GM23338 (cell line): ENCODE measurements at regions not wholly inside any gene's neighbourhood (a gene's known extent, or its start where the extent isn't known, plus 50 kb on each side); places are given as distances from the start of the nearest gene placed in this dataset.

Experiments used
- ATAC-seq: fragments of 200-7000 bp; cut with Tn5 transposase; 3 replicates; pipeline ENCODE4 v1.9.1; 2020
- DNase-seq: peaks from one replicate; pipeline ENCODE4 v3.0.0-alpha.2; 2015; ENCODE audit warnings: low spot score
- H2AFZ ChIP-seq: fragments of 200-600 bp; sonication (generic); 2 replicates; pipeline ENCODE4 v1.8.0; 2016; ENCODE audit warnings: antibody characterized with exemption, mild to moderate bottlenecking, moderate library complexity
- H3F3A ChIP-seq: fragments of 200-600 bp; sonication (generic); replicated peaks from 2 replicates; pipeline ENCODE4 v1.8.0; 2017; ENCODE audit warnings: antibody characterized with exemption, mixed run types, low read depth
- H3K27ac ChIP-seq: fragments of 200-600 bp; sonication (generic); 2 replicates; pipeline ENCODE4 v1.6.1; 2016; ENCODE audit warnings: low read depth
- H3K27me3 ChIP-seq: fragments of 200-600 bp; sonication (generic); 2 replicates; pipeline ENCODE4 v1.8.0; 2016; ENCODE audit warnings: mild to moderate bottlenecking, mixed run types, moderate library complexity; ENCODE audit not compliant: insufficient read depth
- H3K36me3 ChIP-seq: fragments of 200-600 bp; sonication (generic); 2 replicates; pipeline ENCODE4 v1.8.0; 2016; ENCODE audit warnings: mild to moderate bottlenecking; ENCODE audit not compliant: insufficient read depth
- H3K4me1 ChIP-seq: fragments of 200-600 bp; sonication (generic); 2 replicates; pipeline ENCODE4 v1.8.0; 2016; ENCODE audit warnings: mild to moderate bottlenecking, moderate library complexity; ENCODE audit not compliant: insufficient read depth
- H3K4me2 ChIP-seq: fragments of 200-600 bp; sonication (generic); 2 replicates; pipeline ENCODE4 v1.7.1; 2017; ENCODE audit warnings: mixed run types
- H3K4me3 ChIP-seq: fragments of 200-600 bp; sonication (generic); 2 replicates; pipeline ENCODE4 v1.6.1; 2016; ENCODE audit warnings: mixed run types
- H3K79me2 ChIP-seq: fragments of 200-600 bp; sonication (generic); replicated peaks from 2 replicates; pipeline ENCODE4 v1.8.0; 2017; ENCODE audit warnings: mild to moderate bottlenecking; ENCODE audit not compliant: insufficient read depth
- H3K9me2 ChIP-seq: fragments of 200-600 bp; sonication (generic); 2 replicates; pipeline ENCODE4 v1.8.0; 2017; ENCODE audit not compliant: insufficient read depth
- H4K20me1 ChIP-seq: fragments of 200-600 bp; sonication (generic); replicated peaks from 2 replicates; pipeline ENCODE4 v1.8.0; 2017; ENCODE audit warnings: mild to moderate bottlenecking; ENCODE audit not compliant: insufficient read depth
- H3K27ac Mint-ChIP-seq: 2 replicates; pipeline ENCODE4 v1.8.0; 2020; ENCODE audit warnings: inconsistent platforms, mild to moderate bottlenecking, moderate library complexity, mixed read lengths
- H3K27me3 Mint-ChIP-seq: 3 replicates; pipeline ENCODE4 v1.8.0; 2022; ENCODE audit warnings: low read depth, mild to moderate bottlenecking, moderate library complexity, mixed read lengths, inconsistent platforms; ENCODE audit not compliant: insufficient read depth, poor library complexity
- H3K36me3 Mint-ChIP-seq: 3 replicates; pipeline ENCODE4 v1.8.0; 2021; ENCODE audit warnings: low read depth, mild to moderate bottlenecking, inconsistent platforms, moderate library complexity, mixed read lengths
- H3K4me1 Mint-ChIP-seq: 3 replicates; pipeline ENCODE4 v1.8.0; 2020; ENCODE audit warnings: mild to moderate bottlenecking, inconsistent platforms, mixed read lengths
- H3K4me3 Mint-ChIP-seq: 3 replicates; pipeline ENCODE4 v1.8.0; 2021; ENCODE audit warnings: moderate library complexity, mild to moderate bottlenecking, inconsistent platforms, mixed read lengths
- H3K9me3 Mint-ChIP-seq: 3 replicates; pipeline ENCODE4 v1.8.0; 2020; ENCODE audit warnings: moderate library complexity, mild to moderate bottlenecking, inconsistent platforms, mixed read lengths
- CREB1 ChIP-seq: fragments of 250-450 bp; sonication (Bioruptor Pico); IDR thresholded peaks from 2 replicates; pipeline ENCODE4 v1.5.0; 2020; ENCODE audit warnings: low read depth, mild to moderate bottlenecking, moderate library complexity
- CTCF ChIP-seq, 2 experiments: fragments of 200-600 bp in 1 of 2; sonication (generic) in 1 of 2; conservative IDR thresholded peaks; 2 replicates each; pipeline versions ENCODE4 v1.5.1 to v1.6.1; 2016 to 2017; ENCODE audit warnings: antibody characterized with exemption in 2 of 2, low read depth in 2 of 2, mild to moderate bottlenecking in 2 of 2, moderate library complexity in 1 of 2
- ETS1 ChIP-seq: IDR thresholded peaks from 2 replicates; pipeline ENCODE4 v1.6.1; 2016; ENCODE audit warnings: antibody characterized with exemption
- EZH2 ChIP-seq: fragments of 200-600 bp; sonication (generic); IDR thresholded peaks from one replicate; pipeline ENCODE4 v1.8.0; 2017; ENCODE audit warnings: antibody characterized with exemption, mild to moderate bottlenecking, low read depth; ENCODE audit not compliant: unreplicated experiment
- EZH2phosphoT487 ChIP-seq: fragments of 200-600 bp; sonication (generic); IDR thresholded peaks from one replicate; pipeline ENCODE4 v1.8.1; 2018; ENCODE audit warnings: antibody characterized with exemption; ENCODE audit not compliant: unreplicated experiment
- JUNB ChIP-seq: IDR thresholded peaks from one replicate; pipeline ENCODE4 v1.6.1; 2016; ENCODE audit warnings: antibody characterized with exemption; ENCODE audit not compliant: unreplicated experiment
- NANOG ChIP-seq: IDR thresholded peaks from 2 replicates; pipeline ENCODE4 v1.6.1; 2016; ENCODE audit warnings: antibody characterized with exemption, borderline replicate concordance
- POLR2AphosphoS5 ChIP-seq: IDR thresholded peaks from 2 replicates; pipeline ENCODE4 v1.6.1; 2016; ENCODE audit warnings: antibody characterized with exemption, low read depth
- REST ChIP-seq: IDR thresholded peaks from one replicate; pipeline ENCODE4 v1.6.1; 2018; ENCODE audit warnings: antibody characterized with exemption; ENCODE audit not compliant: unreplicated experiment
- STAT1 ChIP-seq: IDR thresholded peaks from one replicate; pipeline ENCODE4 v1.6.1; 2016; ENCODE audit warnings: antibody characterized with exemption; ENCODE audit not compliant: unreplicated experiment
- ZNF114 ChIP-seq: fragments of 250-450 bp; sonication (Bioruptor Pico); IDR thresholded peaks from 2 replicates; pipeline ENCODE4 v1.5.0; 2020; ENCODE audit warnings: mild to moderate bottlenecking, moderate library complexity
- ZNF331 ChIP-seq: fragments of 250-450 bp; sonication (Bioruptor Pico); IDR thresholded peaks from 2 replicates; pipeline ENCODE4 v1.5.0; 2020; ENCODE audit warnings: low read depth, mild to moderate bottlenecking, moderate library complexity
- ZNF462 ChIP-seq: fragments of 250-450 bp; sonication (Bioruptor Pico); IDR thresholded peaks from 2 replicates; pipeline ENCODE4 v1.5.0; 2020; ENCODE audit warnings: mild to moderate bottlenecking, moderate library complexity

GRCh38 chr2:230631470-230631869, 81.2 kb upstream of the CAB39 start:
- Histone ChIP-seq H3K27ac (no peak overlapping the region), H3K4me2 (no peak overlapping the region), H3K4me1 (no peaks in the 10 kb centered on the region), H3K36me3 (no peaks in the 10 kb centered on the region), H3F3A (no peaks in the 10 kb centered on the region), H3K27me3 (no peaks in the 10 kb centered on the region), H4K20me1 (no peaks in the 10 kb centered on the region), H3K4me3 (no peak overlapping the region), H3K79me2 (no peaks in the 10 kb centered on the region), H3K9me2 (no peaks in the 10 kb centered on the region), H2AFZ (no peak overlapping the region)
- Mint-ChIP-seq H3K9me3 (no peaks in the 10 kb centered on the region), H3K27ac (no peak overlapping the region), H3K36me3 (no peaks in the 10 kb centered on the region), H3K4me3 (no peak overlapping the region), H3K4me1 (peaks cover 5% of the 10 kb centered on the region; the same call in 2 of the 3 replicates), H3K27me3 (peaks cover 1% of the 10 kb centered on the region)
- no peak for DNase-seq
- TF ChIP-seq ETS1 (no peak), STAT1 (no peak), ZNF331 (CRISPR knock-in tag) (no peak), EZH2 (no peak), NANOG (no peak), REST (no peak), EZH2phosphoT487 (no peak), ZNF462 (CRISPR knock-in tag) (no peak), CTCF (conservative IDR thresholded peaks at IDR 0.05; ENCODE audit: low read depth in 2 of 2) (no peak), JUNB (no peak), POLR2AphosphoS5 (no peak), ZNF114 (no peak), CREB1 (CRISPR knock-in tag) (no peak)
- ATAC-seq = no peak
